DOHH2 (cell line): ENCODE measurements at regions not wholly inside any gene's neighbourhood (a gene's known extent, or its start where the extent isn't known, plus 50 kb on each side); places are given as distances from the start of the nearest gene placed in this dataset.
"Not testable (repeated sequence)": the region's sequence is repeated elsewhere in the genome, so short reads cannot be mapped to it uniquely, and the experiment has no call there.

Experiments used
- H3F3A ChIP-seq: fragments of 200-600 bp; sonication (generic), shearing (Covaris generic); 2 replicates; pipeline ENCODE4 v1.6.0; 2016; ENCODE audit warnings: antibody characterized with exemption, mild to moderate bottlenecking; ENCODE audit not compliant: control insufficient read depth, insufficient read depth
- H3K27ac ChIP-seq: fragments of 200-600 bp; sonication (generic); 2 replicates; pipeline ENCODE4 v1.5.1; 2014; ENCODE audit warnings: low read depth, mild to moderate bottlenecking, low read length, moderate library complexity
- H3K27me3 ChIP-seq: fragments of 200-600 bp; sonication (generic); 2 replicates; pipeline ENCODE4 v1.6.1; 2014; ENCODE audit warnings: mild to moderate bottlenecking, low read length, mixed read lengths; ENCODE audit not compliant: control insufficient read depth
- H3K36me3 ChIP-seq: fragments of 200-600 bp; sonication (generic); 2 replicates; pipeline ENCODE4 v1.6.1; 2014; ENCODE audit warnings: mild to moderate bottlenecking, low read length, moderate library complexity, mixed read lengths; ENCODE audit not compliant: control insufficient read depth
- H3K4me1 ChIP-seq: fragments of 200-600 bp; sonication (generic); 2 replicates; pipeline ENCODE4 v1.6.1; 2014; ENCODE audit warnings: mild to moderate bottlenecking, low read length, mixed read lengths; ENCODE audit not compliant: control insufficient read depth
- H3K4me2 ChIP-seq: fragments of 200-600 bp; sonication (generic); 2 replicates; pipeline ENCODE4 v1.6.0; 2014; ENCODE audit warnings: mild to moderate bottlenecking, low read length, moderate library complexity
- H3K4me3 ChIP-seq: fragments of 200-600 bp; sonication (generic); 2 replicates; pipeline ENCODE4 v1.5.1; 2014; ENCODE audit warnings: mild to moderate bottlenecking, low read length, mixed read lengths
- H3K79me2 ChIP-seq: fragments of 200-600 bp; sonication (generic); 2 replicates; pipeline ENCODE4 v1.6.1; 2014; ENCODE audit warnings: mild to moderate bottlenecking, low read length, mixed read lengths; ENCODE audit not compliant: control insufficient read depth
- H3K9me2 ChIP-seq: fragments of 200-600 bp; sonication (generic); replicated peaks from 2 replicates; pipeline ENCODE4 v1.6.1; 2014; ENCODE audit warnings: mild to moderate bottlenecking, low read length, mixed read lengths; ENCODE audit not compliant: control insufficient read depth
- H3K9me3 ChIP-seq: fragments of 200-600 bp; sonication (generic); 2 replicates; pipeline ENCODE4 v1.6.1; 2014; ENCODE audit warnings: antibody characterized with exemption, low read length, mixed read lengths; ENCODE audit not compliant: control insufficient read depth, insufficient read depth
- H4K20me1 ChIP-seq: fragments of 200-600 bp; sonication (generic); 2 replicates; pipeline ENCODE4 v1.6.0; 2014; ENCODE audit warnings: low read depth, mild to moderate bottlenecking, antibody characterized with exemption, low read length, moderate library complexity; ENCODE audit not compliant: control insufficient read depth, insufficient read depth
- CTCF ChIP-seq: fragments of 200-600 bp; sonication (generic); IDR thresholded peaks from one replicate; pipeline ENCODE4 v1.5.1; 2014; ENCODE audit warnings: antibody characterized with exemption, mild to moderate bottlenecking, low read depth, low read length; ENCODE audit not compliant: poor library complexity, severe bottlenecking
- EZH2phosphoT487 ChIP-seq: fragments of 200-600 bp; sonication (generic); IDR thresholded peaks from 2 replicates; pipeline ENCODE4 v1.6.1; 2017; ENCODE audit warnings: borderline replicate concordance, mild to moderate bottlenecking, antibody characterized with exemption, low read length, moderate library complexity, mixed read lengths

- H4K20me1 ChIP-seq, result no peaks in the 10 kb centered on the region
- H3K4me1 ChIP-seq, result peaks cover 10% of the 10 kb centered on the region
- no peaks in the 10 kb centered on the region for H3K27me3 ChIP-seq
- no peaks in the 10 kb centered on the region for H3K36me3 ChIP-seq
- H3K9me3 ChIP-seq, result no peaks in the 10 kb centered on the region
- TF ChIP-seq CTCF (peak; percentile 54), EZH2phosphoT487 (no peak)
- no peaks in the 10 kb centered on the region for H3K79me2 ChIP-seq
- H3K4me2 ChIP-seq, result peak overlapping the region; percentile 21; the same call in 1 of the 2 replicates
- no peaks in the 10 kb centered on the region for H3K9me2 ChIP-seq
- H3F3A ChIP-seq, result no peaks in the 10 kb centered on the region
- no peak overlapping the region for H3K27ac ChIP-seq
- no peak overlapping the region for H3K4me3 ChIP-seq
Observed at GRCh38 chrY:19433059-19433458, 311.5 kb downstream of the KDM5D start.

- Histone ChIP-seq H3K4me2 (no peak overlapping the region), H4K20me1 (no peaks in the 10 kb centered on the region), H3F3A (no peaks in the 10 kb centered on the region), H3K79me2 (no peaks in the 10 kb centered on the region), H3K9me3 (no peaks in the 10 kb centered on the region), H3K36me3 (no peaks in the 10 kb centered on the region), H3K4me1 (peaks cover 4% of the 10 kb centered on the region), H3K4me3 (no peak overlapping the region), H3K27me3 (no peaks in the 10 kb centered on the region), H3K27ac (no peak overlapping the region), H3K9me2 (no peaks in the 10 kb centered on the region)
- no peak for TF ChIP-seq CTCF
- TF ChIP-seq EZH2phosphoT487, result no peak
Observed at GRCh38 chrY:19427736-19428518, 316.6 kb downstream of the KDM5D start.

DNA sequence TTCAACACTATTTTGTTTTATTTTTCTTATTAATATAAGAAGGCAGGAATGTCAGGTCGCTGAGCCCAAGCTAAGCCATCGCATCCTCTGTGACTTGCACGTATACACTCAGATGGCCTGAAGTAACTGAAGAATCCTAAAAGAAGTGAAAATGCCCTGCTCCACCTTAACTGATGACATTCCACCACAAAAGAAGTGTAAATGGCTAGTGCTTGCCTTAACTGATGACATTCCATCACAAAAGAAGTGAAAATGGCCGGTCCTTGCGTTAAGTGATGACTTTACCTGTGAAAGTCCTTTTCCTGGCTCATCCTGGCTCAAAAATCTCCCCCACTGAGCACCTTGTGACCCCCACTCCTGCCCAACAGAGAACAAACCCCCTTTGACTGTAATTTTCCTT lies 317.3 kb downstream of the KDM5D start:
- H3K27ac ChIP-seq, H3K9me3 ChIP-seq, H3K36me3 ChIP-seq, H3K4me1 ChIP-seq, H3K9me2 ChIP-seq, H3K27me3 ChIP-seq, H3K79me2 ChIP-seq, H3K4me3 ChIP-seq, H3F3A ChIP-seq, H3K4me2 ChIP-seq, H4K20me1 ChIP-seq: not testable (repeated sequence)

GRCh38 chrY:19410980-19411766 lies 333.4 kb downstream of the KDM5D start:
- Histone ChIP-seq H3K9me2 (no peaks in the 10 kb centered on the region), H3K79me2 (no peaks in the 10 kb centered on the region), H4K20me1 (no peaks in the 10 kb centered on the region), H3K27me3 (no peaks in the 10 kb centered on the region), H3K9me3 (no peaks in the 10 kb centered on the region), H3K4me2 (no peak overlapping the region), H3K4me1 (no peaks in the 10 kb centered on the region), H3K4me3 (no peak overlapping the region), H3K36me3 (no peaks in the 10 kb centered on the region), H3F3A (no peaks in the 10 kb centered on the region), H3K27ac (no peak overlapping the region)
- TF ChIP-seq CTCF, result no peak
- TF ChIP-seq EZH2phosphoT487, result no peak
